Activated naive CD4-positive, alpha-beta T cell treated with anti-CD3 and anti-CD28 coated beads, Interleukin-2, amount 50 U/mL, for 16 hours (primary cell): ENCODE measurements at regions not wholly inside any gene's neighbourhood (a gene's known extent, or its start where the extent isn't known, plus 50 kb on each side); places are given as distances from the start of the nearest gene placed in this dataset.

Experiments used
- DNase-seq: peaks from one replicate; pipeline ENCODE4 v3.0.0-alpha.2; 2020

GRCh38 chr6:165229216-165229615, 80.2 kb downstream of the C6orf118 start:
- no peak for DNase-seq

DNA sequence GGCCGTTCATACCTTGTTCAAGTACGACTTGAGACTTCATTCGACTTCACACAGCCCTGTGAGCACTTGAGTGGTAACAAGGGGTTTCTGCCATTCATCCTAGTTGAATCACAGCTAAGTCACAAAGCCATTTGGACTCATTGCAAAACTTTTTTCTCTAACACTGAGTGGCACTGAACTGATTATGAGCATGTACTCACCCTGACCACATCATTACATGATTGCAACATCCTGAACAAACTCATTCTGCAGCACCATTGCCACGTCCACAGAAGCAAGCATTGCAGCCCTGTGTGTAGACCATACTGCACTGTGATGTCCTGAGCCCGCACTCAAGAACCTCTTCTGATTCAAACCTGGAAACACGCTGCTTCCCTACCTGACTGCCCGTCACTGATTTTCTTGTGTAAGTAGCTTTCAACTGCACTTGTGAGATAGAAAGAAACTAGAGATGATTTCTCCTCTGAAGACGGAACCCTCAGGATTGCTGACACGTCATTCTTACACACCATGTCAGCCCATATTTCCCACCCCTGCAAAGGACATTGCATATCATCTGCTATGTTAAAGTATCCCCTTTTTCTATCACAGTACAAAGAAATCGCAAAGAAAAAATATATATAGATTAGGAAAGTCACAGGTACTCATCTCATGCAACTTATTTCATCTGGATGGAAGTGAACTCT, 81.6 kb downstream of the C6orf118 start:
- DNase-seq: no peak

GRCh38 chr6:165223736-165224135, 85.7 kb downstream of the C6orf118 start:
- DNase-seq: no peak

- no peak for DNase-seq
Observed at GRCh38 chr6:165223101-165223500, 86.3 kb downstream of the C6orf118 start.

- no peak for DNase-seq
Observed at GRCh38 chr6:165222315-165223025, 86.9 kb downstream of the C6orf118 start.

DNA sequence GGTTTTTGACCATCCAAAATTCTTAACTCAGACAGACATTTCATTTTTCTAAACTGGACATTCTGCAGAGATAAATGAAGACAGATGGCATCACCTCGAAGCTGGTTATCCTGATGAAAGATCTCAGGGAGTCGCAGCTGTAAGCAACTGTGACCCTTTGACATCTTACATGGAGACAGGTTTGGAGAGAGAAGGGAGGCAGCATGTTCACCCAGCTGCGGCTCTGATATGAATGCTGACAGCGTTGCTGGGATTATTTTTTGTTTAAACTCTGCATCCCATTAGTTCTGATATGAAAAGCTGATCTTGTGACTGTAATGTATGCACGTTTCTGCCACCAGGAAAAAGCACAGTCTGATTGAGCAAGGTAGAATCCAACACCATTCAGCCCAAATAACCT, 89.4 kb downstream of the C6orf118 start:
- DNase-seq: no peak

GRCh38 chr6:165219629-165220028, 89.8 kb downstream of the C6orf118 start:
- no peak for DNase-seq

DNA sequence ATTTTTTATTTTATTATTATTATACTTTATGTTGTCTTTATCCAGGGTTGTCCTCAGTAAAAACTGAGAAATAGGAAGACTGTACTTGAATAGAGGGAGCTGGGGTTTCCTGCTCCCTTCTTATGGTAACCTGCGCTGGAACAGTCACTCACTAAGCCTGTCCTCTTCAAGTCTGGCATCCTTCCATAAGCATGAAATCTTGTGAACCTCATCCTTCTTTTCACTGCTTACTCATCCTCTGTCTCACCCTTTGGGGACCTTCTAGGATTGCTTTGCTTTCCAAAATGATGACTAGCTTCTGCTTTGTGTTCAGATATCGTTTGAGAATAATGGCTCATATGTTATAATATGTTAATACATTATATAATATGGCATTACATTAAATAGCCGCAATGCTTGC, 90.6 kb downstream of the C6orf118 start:
- no peak for DNase-seq

DNA sequence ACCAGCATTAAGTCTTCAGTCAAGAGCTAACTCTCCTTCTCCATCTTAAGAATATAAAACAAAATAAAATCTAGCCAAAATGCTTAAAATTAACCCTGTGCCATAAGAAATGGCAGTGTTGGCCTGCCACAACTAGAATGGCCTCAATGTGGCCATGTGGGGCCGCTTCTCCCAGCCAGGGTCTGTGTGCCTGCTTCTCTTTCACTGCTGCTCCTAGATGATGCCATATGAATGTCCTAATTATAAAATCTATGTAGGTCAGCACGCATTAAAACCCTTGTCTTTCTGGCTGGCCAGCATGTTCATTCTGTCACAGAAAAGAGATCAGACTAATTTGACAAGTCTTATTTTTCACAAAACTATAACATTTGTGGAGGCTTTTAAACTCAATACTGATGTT, 102.6 kb downstream of the C6orf118 start:
- DNase-seq: no peak

DNA sequence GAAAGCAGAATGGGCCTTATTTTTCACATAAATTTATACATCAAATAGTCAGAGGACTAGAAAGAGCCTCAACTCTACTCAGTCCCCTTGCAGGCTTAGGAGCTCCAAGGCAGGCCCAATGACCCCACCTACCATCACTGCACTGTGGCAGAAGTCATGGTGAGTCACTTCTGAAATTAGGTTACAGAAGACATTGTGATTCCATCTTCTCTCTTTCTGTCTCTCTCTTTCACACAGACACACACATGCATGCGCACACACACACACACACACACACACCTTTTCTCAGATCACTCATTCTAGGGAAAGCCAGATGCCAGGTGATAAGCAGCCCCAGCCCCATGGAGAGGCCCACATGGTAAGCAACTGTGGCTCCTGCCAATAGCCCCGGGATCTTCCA, 103.8 kb downstream of the C6orf118 start:
- DNase-seq: no peak

- DNase-seq: no peak
Observed at GRCh38 chr6:165204807-165205545, 104.4 kb downstream of the C6orf118 start.

DNA sequence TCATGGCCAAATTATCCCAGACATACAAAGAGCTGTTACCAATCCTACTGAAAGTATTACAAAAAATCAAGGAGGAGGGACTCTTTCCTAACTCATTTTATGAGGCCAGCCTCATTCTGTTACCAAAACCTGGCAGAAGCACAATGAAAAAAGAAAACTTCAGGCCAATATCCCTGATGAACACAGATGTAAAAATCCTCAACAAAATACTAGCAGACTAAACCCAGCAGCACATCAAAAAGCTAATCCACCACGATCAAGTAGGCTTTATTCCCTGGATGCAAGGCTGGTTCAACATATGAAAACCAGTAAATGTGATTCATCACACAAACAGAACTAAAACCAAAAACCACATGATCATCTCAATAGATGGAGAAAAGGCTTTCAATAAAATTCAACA, 109.2 kb downstream of the C6orf118 start:
- no peak for DNase-seq

- DNase-seq: no peak
Observed at GRCh38 chr6:165191461-165191860, 117.9 kb downstream of the C6orf118 start.

DNA sequence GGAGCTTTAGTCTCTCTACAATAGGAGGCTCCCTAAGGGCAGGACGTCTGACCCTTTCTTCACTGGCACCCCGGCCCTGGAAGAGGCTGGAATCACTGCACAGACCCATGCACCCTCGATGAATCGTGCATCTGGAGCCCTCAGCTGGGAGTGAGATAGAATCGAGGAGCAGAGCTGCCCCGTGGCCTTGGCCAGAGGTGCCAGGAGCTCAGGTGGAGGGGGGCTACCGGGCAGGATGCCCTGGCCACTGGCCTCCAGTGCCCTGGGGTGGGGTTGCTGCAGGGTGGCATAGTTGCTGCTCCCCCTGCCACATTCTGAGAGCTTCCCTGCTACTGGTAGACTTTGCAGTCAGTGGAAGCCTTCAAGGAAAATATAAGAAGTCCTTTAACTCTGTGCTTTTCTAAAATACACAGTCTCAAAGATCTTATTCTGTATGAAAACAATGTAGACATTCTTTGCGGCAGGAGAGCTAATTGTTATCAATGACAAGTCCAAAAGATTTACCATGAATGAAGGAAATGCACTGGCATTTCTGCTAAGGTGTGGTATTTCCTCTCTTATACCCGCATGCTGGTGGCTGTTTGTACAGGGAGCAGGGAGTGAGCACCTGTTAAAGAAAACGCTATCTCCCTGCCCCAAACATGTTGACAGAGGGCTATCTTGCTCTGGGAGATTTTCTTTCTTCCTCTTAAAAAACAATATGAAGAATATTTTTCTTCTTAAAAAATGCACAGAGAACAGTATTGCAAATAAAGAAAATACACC, 122.8 kb downstream of the C6orf118 start:
- no peak for DNase-seq

- DNase-seq: no peak
Observed at GRCh38 chr6:165186041-165186440, 123.4 kb downstream of the C6orf118 start.

DNA sequence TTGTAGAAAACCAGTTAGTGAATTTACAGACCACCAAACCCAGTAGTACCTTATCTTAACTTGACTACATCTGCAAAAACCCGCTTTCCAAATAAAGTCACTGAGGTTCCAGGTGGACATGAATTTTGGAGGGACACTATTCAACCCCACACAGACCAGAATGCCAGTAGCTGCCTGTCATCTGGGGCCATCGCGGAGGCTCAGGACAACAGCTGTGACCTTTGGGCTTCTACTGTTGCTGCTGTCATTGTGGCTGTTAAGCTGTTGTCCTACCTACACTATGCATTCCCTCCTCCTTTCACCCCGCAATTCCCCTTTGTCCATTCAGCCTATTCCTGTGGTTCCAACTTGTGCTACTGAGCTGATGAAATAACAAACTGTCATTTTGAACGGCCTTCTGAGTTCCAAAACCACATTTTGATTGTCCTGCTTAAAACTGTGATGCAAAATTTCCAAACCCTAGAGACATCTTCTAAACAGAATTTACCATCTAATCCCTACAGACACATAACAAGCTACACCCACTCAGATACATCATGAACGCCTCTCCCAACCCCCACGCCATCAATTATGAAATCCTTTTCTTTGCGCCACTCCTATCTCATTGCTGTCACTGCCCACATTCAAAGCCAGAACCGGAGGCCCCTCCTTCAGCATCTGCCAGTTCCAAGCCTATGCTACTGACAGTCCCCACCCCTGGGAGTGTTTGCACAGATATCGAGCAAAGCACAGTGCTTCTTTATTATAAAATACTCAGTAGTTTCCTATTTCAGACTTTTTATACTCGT, 125.0 kb downstream of the C6orf118 start:
- no peak for DNase-seq

DNA sequence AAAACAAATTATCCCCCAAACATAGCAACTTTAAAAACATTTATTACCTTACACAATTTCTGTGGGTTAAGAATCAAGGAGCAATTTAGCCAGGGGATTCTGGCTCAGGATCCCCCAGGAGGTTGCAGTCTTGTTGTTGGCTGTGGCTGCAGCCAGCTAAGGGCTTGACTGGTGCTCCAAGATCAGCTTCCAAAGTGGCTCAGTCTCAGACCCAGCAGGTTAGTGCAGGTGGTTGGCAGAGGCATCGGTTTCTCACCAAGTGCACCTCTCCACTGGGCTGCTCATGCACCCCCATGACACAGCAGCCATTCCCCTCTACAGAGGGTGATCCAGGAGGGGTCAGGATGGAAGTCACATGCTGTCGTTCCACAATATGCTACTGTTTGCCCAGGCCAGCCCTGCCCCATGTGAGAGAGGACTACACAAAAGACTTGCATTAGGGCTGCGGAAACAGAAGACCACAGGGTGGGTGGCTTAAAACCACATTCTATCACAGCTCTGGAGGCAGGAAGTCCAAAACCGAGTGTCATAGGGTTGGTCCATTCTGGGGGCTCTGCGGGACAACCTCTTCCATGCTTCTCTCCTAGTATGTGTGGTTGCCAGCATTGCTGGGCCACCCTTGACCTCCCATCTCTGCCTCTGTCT, 125.8 kb downstream of the C6orf118 start:
- no peak for DNase-seq

DNA sequence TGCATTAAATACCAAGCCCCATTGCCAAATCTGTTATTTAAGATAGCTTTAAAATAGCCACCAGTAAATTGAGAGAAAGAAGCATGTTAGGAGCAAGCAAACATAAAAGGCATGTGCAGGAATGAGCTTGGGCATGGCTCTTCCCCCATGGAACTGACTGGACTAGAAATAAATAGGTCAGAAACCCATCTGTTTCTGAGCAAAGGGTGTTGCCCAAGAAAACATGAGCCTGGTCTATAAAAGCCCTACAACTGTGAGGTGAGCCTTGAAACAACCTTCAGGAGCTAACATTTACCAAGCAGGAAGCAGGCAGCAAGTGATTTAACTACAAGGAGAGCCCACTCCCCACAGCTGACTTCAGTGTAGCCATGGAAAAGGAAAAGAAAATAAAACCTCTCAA, 126.3 kb downstream of the C6orf118 start:
- DNase-seq: no peak

DNA sequence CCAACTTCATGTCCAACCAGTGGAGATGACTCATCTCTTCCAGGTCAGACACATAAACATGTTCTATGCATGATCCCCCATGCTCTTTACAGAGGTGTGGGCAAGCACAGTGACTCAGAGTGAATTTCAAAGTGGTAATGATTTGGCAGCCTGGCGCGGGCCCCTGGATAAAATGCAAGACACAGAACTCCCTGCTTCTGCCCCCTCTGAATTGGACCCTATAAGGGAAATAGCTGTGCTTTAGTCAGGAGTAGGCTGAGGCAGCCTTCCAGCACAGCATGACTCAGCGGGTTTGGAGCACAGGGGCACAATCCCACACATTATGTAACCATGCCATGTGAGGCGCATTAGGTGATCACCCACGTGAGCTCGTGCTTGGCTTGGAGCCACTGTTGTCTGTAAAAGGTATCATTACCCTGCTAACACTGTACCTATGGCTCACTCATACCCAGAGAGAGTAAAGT, 127.4 kb downstream of the C6orf118 start:
- no peak for DNase-seq

DNA sequence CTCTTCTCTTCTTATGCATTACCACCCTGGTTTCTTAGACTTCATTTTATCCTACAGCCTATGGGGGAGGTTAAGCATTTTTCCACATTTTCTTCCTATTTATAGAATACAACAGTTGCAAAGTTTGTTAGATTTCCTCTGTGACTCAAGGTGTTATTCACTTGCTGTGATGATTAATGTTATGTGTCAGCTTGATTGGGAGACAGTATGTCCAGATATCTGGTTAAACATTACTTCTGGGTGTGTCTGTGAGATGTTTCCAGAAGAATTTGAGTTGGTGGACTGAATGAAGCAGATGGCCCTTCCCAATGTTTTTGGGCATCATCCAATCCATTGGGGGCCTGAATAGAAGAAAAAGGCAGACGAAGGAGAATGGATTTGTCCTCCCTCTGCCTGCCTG, 131.3 kb downstream of the C6orf118 start:
- no peak for DNase-seq

GRCh38 chr6:165173484-165173883, 135.9 kb downstream of the C6orf118 start:
- DNase-seq: no peak

DNA sequence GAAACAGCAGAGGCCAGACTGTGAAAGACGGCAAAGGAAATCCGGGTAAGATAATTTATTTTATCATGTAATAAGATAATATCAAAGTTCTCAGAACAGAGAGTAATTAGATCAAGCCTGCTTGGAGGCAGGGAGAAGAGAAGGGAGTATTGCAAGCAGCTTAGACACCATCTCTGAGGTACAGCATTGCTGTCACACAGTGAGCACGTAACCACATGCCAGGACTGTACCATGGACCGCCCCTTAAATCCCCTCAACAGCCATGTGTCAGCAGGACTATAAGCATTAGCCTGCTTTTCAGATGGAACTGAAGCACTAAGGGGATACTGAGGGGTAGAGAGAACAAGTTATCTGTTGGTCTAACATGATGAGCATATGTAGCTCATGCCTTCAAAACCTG, 141.5 kb downstream of the C6orf118 start:
- no peak for DNase-seq
